GM12878 (cell line): ENCODE measurements at regions not wholly inside any gene's neighbourhood (a gene's known extent, or its start where the extent isn't known, plus 50 kb on each side); places are given as distances from the start of the nearest gene placed in this dataset.

Experiments
- ATAC-seq: fragments of 200-7000 bp; cut with Tn5 transposase; 3 replicates; pipeline ENCODE4 v1.9.1; 2020; ENCODE audit warnings: mild to moderate bottlenecking, moderate library complexity
- BruUV-seq: library from RNA; stranded (reverse); fragments of 400-500 nt; replicated peaks from 2 replicates; lab custom pipeline; 2021; lab: Mats Ljungman, UMichigan
- CTCF ChIA-PET: fragments of 300-600 bp; sonication (Branson Sonifier 250); formaldehyde crosslinking; extraction: SDS; loops from one replicate; lab custom pipeline; 2021; ENCODE audit warnings: inconsistent platforms; lab: Yijun Ruan, JAX
- POLR2A ChIA-PET: fragments of 350-600 bp; formaldehyde crosslinking; extraction: SDS; loops from one replicate; lab custom pipeline; 2021; ENCODE audit warnings: inconsistent platforms; lab: Charles Lee
- RAD21 ChIA-PET: fragments of 300-600 bp; sonication (Branson Sonifier 250); formaldehyde crosslinking; loops from one replicate; lab custom pipeline; 2023; ENCODE audit warnings: antibody characterized with exemption; ENCODE audit not compliant: unreplicated experiment; lab: Charles Lee
- SMC1A ChIA-PET: fragments of 300-600 bp; sonication (Branson Sonifier 250); formaldehyde crosslinking; loops from one replicate; lab custom pipeline; 2023; ENCODE audit not compliant: unreplicated experiment, uncharacterized antibody; lab: Charles Lee
- DNase-seq: peaks from one replicate; pipeline ENCODE4 v3.0.0-alpha.2; 2011; ENCODE audit warnings: low read depth, low spot score
- FAIRE-seq: peaks from 3 replicates; lab custom pipeline; 2011; peaks lifted over from hg19 to GRCh38; lab: Jason Lieb, UNC
- H2AFZ ChIP-seq: 2 replicates; pipeline ENCODE4 v1.6.0; 2011; ENCODE audit warnings: low read depth, low read length, control low read depth; ENCODE audit not compliant: control insufficient read depth
- H3K27ac ChIP-seq: 2 replicates; pipeline ENCODE4 v1.5.1; 2011; ENCODE audit warnings: control low read depth; ENCODE audit not compliant: control insufficient read depth, insufficient read depth
- H3K27me3 ChIP-seq, 2 experiments: replicated peaks in 1 of 2; 2 replicates each; pipeline versions ENCODE4 v1.6.0 to v1.6.1; 2011; ENCODE audit warnings: low read length in 1 of 2; ENCODE audit not compliant: control insufficient read depth in 2 of 2, insufficient read depth in 2 of 2
- H3K36me3 ChIP-seq, 2 experiments: 2 replicates each; pipeline ENCODE4 v1.5.1; 2011; ENCODE audit warnings: low read length in 1 of 2; ENCODE audit not compliant: control insufficient read depth in 2 of 2, insufficient read depth in 2 of 2
- H3K4me1 ChIP-seq: 2 replicates; pipeline ENCODE4 v1.6.1; 2011; ENCODE audit warnings: mild to moderate bottlenecking, low read length, moderate library complexity, mixed read lengths; ENCODE audit not compliant: control insufficient read depth, insufficient read depth
- H3K4me2 ChIP-seq: 2 replicates; pipeline ENCODE4 v1.6.0; 2011; ENCODE audit warnings: control low read depth; ENCODE audit not compliant: control insufficient read depth, insufficient read depth
- H3K4me3 ChIP-seq: fragments of 200-600 bp; sonication (generic); 2 replicates; pipeline ENCODE4 v1.5.1; 2016
- H3K79me2 ChIP-seq: 2 replicates; pipeline ENCODE4 v1.6.0; 2011; ENCODE audit warnings: low read length; ENCODE audit not compliant: control insufficient read depth, insufficient read depth
- H3K9ac ChIP-seq: 2 replicates; pipeline ENCODE4 v1.8.0; 2011; ENCODE audit warnings: low read length, control low read depth, mixed read lengths; ENCODE audit not compliant: control insufficient read depth, insufficient read depth
- H3K9me3 ChIP-seq: replicated peaks from 3 replicates; pipeline ENCODE4 v1.5.1; 2011; ENCODE audit warnings: mild to moderate bottlenecking, low read length; ENCODE audit not compliant: control insufficient read depth, insufficient read depth
- H4K20me1 ChIP-seq: 2 replicates; pipeline ENCODE4 v1.6.0; 2011; ENCODE audit not compliant: control insufficient read depth, insufficient read depth
- CEBPB ChIP-seq, 2 experiments: fragments of 150-350 bp in 1 of 2; IDR thresholded peaks; 2 replicates each; pipeline ENCODE4 v1.6.1; 2012 to 2014; ENCODE audit warnings: low read depth in 2 of 2, low read length in 2 of 2, borderline replicate concordance in 1 of 2, inconsistent platforms in 1 of 2
- HDGF ChIP-seq: fragments of 450-650 bp; IDR thresholded peaks from 2 replicates; pipeline ENCODE4 v1.6.1; 2016; ENCODE audit warnings: antibody characterized with exemption
- NFYB ChIP-seq: IDR thresholded peaks from 2 replicates; pipeline ENCODE4 v1.6.1; 2011; ENCODE audit warnings: low read depth, mild to moderate bottlenecking, low read length, improper control_type of control experiment, moderate library complexity; ENCODE audit not compliant: insufficient read depth
- RB1 ChIP-seq: fragments of 450-650 bp; formaldehyde crosslinking; IDR thresholded peaks from 2 replicates; pipeline ENCODE4 v1.6.1; 2017; ENCODE audit warnings: mild to moderate bottlenecking, borderline replicate concordance
- SMARCA5 ChIP-seq: fragments of 450-650 bp; IDR thresholded peaks from 2 replicates; pipeline ENCODE4 v1.6.1; 2017; ENCODE audit warnings: mild to moderate bottlenecking
- SMC3 ChIP-seq: IDR thresholded peaks from 2 replicates; pipeline ENCODE4 v1.6.1; 2011; ENCODE audit warnings: low read length, improper control_type of control experiment, borderline replicate concordance
- STAT1 ChIP-seq: fragments of 450-650 bp; conservative IDR thresholded peaks from 2 replicates; pipeline ENCODE4 v1.6.1; 2014; ENCODE audit warnings: antibody characterized with exemption, mild to moderate bottlenecking
- USF2 ChIP-seq: IDR thresholded peaks from 2 replicates; pipeline ENCODE4 v1.6.1; 2011; ENCODE audit warnings: low read depth, low read length, improper control_type of control experiment, borderline replicate concordance
- WRNIP1 ChIP-seq: IDR thresholded peaks from 2 replicates; pipeline ENCODE4 v1.6.1; 2011; ENCODE audit warnings: low read depth, low read length, improper control_type of control experiment, borderline replicate concordance
- ZNF274 ChIP-seq: IDR thresholded peaks from one replicate; pipeline ENCODE4 v1.8.0; 2011; ENCODE audit not compliant: insufficient read length, insufficient read depth
- ZZZ3 ChIP-seq: IDR thresholded peaks from 2 replicates; pipeline ENCODE4 v1.6.1; 2011; ENCODE audit warnings: low read depth; ENCODE audit not compliant: control insufficient read depth, insufficient read length
- WGBS: methylation state at CpG from one replicate; pipeline ENCODE4 v1.1.6; 2016; ENCODE audit warnings: low lambda C conversion rate; ENCODE audit not compliant: insufficient replicate concordance, insufficient coverage; ENCODE audit errors: missing lambda C conversion rate; 5-methylcytosine and 5-hydroxymethylcytosine counted together
- in situ Hi-C: fragments of 300-500 bp; cut with MboI; formaldehyde crosslinking; loops from 9 replicates; pipeline ENCODE4 v1.14.3; 2018; ENCODE audit warnings: mixed read lengths
- intact Hi-C: fragments of 100-400 bp; cut with micrococcal nuclease; formaldehyde crosslinking; loops from one replicate; pipeline ENCODE4 v1.14.2; 2022; ENCODE audit not compliant: unreplicated experiment
- TF ChIP-seq, protein P1 (sequence below): fragments of 150-350 bp; IDR thresholded peaks from 2 replicates; pipeline ENCODE4 v1.6.1; 2014; ENCODE audit warnings: mild to moderate bottlenecking, low read depth, low read length
- TF ChIP-seq, protein P2 (sequence below): fragments of 450-650 bp; formaldehyde crosslinking; IDR thresholded peaks from 2 replicates; pipeline ENCODE4 v1.5.0; 2022; ENCODE audit warnings: mild to moderate bottlenecking, missing genetic modification characterization
- TF ChIP-seq, protein P3 (sequence below): fragments of 450-650 bp; IDR thresholded peaks from 2 replicates; pipeline ENCODE4 v1.6.1; 2017; ENCODE audit warnings: mild to moderate bottlenecking, moderate library complexity

DNA sequence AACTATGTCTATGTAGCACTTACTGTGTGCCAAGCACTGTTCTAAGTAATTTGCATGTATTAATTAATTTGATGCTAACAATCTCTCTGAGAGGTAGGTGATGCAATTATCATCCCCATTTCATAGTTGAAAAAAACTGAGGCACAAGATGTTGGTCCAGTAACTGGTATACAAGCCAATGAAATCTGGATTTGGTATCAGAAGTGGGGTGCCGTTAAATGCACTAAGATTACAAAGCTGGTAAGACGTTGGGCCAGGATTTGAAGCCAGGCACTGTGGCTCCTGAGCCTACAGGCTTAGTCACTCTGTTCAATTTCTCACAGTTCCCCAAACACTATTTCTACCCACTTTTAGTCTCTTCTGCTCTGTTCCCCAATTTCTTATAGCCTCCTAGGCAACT is 70.4 kb upstream of the CACNA1A start:
- H3K79me2 ChIP-seq, result no peaks in the 10 kb centered on the region

More for the DNA sequence above, 70.4 kb upstream of the CACNA1A start:
- intact Hi-C loops, result no loop called here
- BruUV-seq, result no TSS peak
- POLR2A ChIA-PET, result no interaction called here
- no peaks in the 10 kb centered on the region for H3K27me3 ChIP-seq
- TF ChIP-seq, protein P1, sequence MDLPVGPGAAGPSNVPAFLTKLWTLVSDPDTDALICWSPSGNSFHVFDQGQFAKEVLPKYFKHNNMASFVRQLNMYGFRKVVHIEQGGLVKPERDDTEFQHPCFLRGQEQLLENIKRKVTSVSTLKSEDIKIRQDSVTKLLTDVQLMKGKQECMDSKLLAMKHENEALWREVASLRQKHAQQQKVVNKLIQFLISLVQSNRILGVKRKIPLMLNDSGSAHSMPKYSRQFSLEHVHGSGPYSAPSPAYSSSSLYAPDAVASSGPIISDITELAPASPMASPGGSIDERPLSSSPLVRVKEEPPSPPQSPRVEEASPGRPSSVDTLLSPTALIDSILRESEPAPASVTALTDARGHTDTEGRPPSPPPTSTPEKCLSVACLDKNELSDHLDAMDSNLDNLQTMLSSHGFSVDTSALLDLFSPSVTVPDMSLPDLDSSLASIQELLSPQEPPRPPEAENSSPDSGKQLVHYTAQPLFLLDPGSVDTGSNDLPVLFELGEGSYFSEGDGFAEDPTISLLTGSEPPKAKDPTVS, result no peak
- TF ChIP-seq, protein P2, sequence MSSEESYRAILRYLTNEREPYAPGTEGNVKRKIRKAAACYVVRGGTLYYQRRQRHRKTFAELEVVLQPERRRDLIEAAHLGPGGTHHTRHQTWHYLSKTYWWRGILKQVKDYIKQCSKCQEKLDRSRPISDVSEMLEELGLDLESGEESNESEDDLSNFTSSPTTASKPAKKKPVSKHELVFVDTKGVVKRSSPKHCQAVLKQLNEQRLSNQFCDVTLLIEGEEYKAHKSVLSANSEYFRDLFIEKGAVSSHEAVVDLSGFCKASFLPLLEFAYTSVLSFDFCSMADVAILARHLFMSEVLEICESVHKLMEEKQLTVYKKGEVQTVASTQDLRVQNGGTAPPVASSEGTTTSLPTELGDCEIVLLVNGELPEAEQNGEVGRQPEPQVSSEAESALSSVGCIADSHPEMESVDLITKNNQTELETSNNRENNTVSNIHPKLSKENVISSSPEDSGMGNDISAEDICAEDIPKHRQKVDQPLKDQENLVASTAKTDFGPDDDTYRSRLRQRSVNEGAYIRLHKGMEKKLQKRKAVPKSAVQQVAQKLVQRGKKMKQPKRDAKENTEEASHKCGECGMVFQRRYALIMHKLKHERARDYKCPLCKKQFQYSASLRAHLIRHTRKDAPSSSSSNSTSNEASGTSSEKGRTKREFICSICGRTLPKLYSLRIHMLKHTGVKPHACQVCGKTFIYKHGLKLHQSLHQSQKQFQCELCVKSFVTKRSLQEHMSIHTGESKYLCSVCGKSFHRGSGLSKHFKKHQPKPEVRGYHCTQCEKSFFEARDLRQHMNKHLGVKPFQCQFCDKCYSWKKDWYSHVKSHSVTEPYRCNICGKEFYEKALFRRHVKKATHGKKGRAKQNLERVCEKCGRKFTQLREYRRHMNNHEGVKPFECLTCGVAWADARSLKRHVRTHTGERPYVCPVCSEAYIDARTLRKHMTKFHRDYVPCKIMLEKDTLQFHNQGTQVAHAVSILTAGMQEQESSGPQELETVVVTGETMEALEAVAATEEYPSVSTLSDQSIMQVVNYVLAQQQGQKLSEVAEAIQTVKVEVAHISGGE (CRISPR knock-in tag), result no peak
- TF ChIP-seq, protein P3, sequence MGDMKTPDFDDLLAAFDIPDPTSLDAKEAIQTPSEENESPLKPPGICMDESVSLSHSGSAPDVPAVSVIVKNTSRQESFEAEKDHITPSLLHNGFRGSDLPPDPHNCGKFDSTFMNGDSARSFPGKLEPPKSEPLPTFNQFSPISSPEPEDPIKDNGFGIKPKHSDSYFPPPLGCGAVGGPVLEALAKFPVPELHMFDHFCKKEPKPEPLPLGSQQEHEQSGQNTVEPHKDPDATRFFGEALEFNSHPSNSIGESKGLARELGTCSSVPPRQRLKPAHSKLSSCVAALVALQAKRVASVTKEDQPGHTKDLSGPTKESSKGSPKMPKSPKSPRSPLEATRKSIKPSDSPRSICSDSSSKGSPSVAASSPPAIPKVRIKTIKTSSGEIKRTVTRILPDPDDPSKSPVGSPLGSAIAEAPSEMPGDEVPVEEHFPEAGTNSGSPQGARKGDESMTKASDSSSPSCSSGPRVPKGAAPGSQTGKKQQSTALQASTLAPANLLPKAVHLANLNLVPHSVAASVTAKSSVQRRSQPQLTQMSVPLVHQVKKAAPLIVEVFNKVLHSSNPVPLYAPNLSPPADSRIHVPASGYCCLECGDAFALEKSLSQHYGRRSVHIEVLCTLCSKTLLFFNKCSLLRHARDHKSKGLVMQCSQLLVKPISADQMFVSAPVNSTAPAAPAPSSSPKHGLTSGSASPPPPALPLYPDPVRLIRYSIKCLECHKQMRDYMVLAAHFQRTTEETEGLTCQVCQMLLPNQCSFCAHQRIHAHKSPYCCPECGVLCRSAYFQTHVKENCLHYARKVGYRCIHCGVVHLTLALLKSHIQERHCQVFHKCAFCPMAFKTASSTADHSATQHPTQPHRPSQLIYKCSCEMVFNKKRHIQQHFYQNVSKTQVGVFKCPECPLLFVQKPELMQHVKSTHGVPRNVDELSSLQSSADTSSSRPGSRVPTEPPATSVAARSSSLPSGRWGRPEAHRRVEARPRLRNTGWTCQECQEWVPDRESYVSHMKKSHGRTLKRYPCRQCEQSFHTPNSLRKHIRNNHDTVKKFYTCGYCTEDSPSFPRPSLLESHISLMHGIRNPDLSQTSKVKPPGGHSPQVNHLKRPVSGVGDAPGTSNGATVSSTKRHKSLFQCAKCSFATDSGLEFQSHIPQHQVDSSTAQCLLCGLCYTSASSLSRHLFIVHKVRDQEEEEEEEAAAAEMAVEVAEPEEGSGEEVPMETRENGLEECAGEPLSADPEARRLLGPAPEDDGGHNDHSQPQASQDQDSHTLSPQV, result no peak
- no peak for TF ChIP-seq SMC3
- TF ChIP-seq ZZZ3, result no peak
- TF ChIP-seq WRNIP1, result no peak
- no peak for TF ChIP-seq HDGF
- no peak for TF ChIP-seq STAT1
- TF ChIP-seq RB1, result no peak
- no peak for TF ChIP-seq USF2
- TF ChIP-seq SMARCA5, result no peak
- no peak for TF ChIP-seq CEBPB (IDR thresholded peaks at IDR 0.05; ENCODE audit: borderline replicate concordance in 1 of 2, low read depth in 2 of 2, low read length in 2 of 2)
- no peak for TF ChIP-seq ZNF274
- TF ChIP-seq NFYB, result no peak
- DNase-seq, result no peak
- FAIRE-seq, result no peak
- no peaks in the 10 kb centered on the region for H4K20me1 ChIP-seq
- peaks cover 1% of the 10 kb centered on the region; the same call in 1 of the 3 replicates for H3K9me3 ChIP-seq
- SMC1A ChIA-PET, result no interaction called here
- H3K4me2 ChIP-seq, result no peak overlapping the region
- H3K4me1 ChIP-seq, result no peaks in the 10 kb centered on the region
- no peak overlapping the region for H3K27ac ChIP-seq
- ATAC-seq, result no peak
- 25% methylated on average over 2 of the region's 2 CpGs for WGBS
- CTCF ChIA-PET, result interaction anchor here (2.9 kb wide), 1 partner anchor 13 kb away, joined by 24 read pairs; no protein-coding TSS in a partner anchor
- in situ Hi-C loops, result no loop called here
- no peak overlapping the region for H3K4me3 ChIP-seq
- no peak overlapping the region for H3K9ac ChIP-seq
- no peak overlapping the region for H2AFZ ChIP-seq
- RAD21 ChIA-PET, result no interaction called here
- H3K36me3 ChIP-seq, result no peaks in the 10 kb centered on the region
